GM23248 (cell line): ENCODE measurements at regions not wholly inside any gene's neighbourhood (a gene's known extent, or its start where the extent isn't known, plus 50 kb on each side); places are given as distances from the start of the nearest gene placed in this dataset.

ENCODE experiments used
- EZH2 ChIP-seq: fragments of 200-600 bp; sonication (generic); IDR thresholded peaks from 2 replicates; pipeline ENCODE4 v1.6.1; 2018; ENCODE audit warnings: antibody characterized with exemption, mild to moderate bottlenecking; ENCODE audit not compliant: insufficient read depth, poor library complexity, severe bottlenecking
- EZH2phosphoT487 ChIP-seq: fragments of 200-600 bp; sonication (generic); IDR thresholded peaks from 2 replicates; pipeline ENCODE4 v1.6.1; 2018; ENCODE audit warnings: antibody characterized with exemption, moderate library complexity, mild to moderate bottlenecking, low read depth; ENCODE audit not compliant: insufficient read depth

GRCh38 chr2:158015428-158016076, 86.1 kb upstream of the UPP2 start:
- TF ChIP-seq EZH2 = no peak
- TF ChIP-seq EZH2phosphoT487 = no peak
